Liver (tissue), 8 donors: ENCODE measurements at regions not wholly inside any gene's neighbourhood (a gene's known extent, or its start where the extent isn't known, plus 50 kb on each side); places are given as distances from the start of the nearest gene placed in this dataset.

ENCODE experiments used
- DNase-seq: peaks from one replicate; pipeline ENCODE4 v3.0.0-alpha.2; 2017; ENCODE audit warnings: low spot score
- H3K27ac ChIP-seq, 2 donors: one replicate each; pipeline ENCODE4 v1.7.0; 2013; ENCODE audit warnings: inconsistent platforms in 2 of 2, low read length in 2 of 2, control low read depth in 1 of 2, low read depth in 1 of 2, mild to moderate bottlenecking in 1 of 2
- H3K27me3 ChIP-seq, 4 donors: one replicate each; pipeline versions ENCODE4 v1.6.1 to v1.7.0; 2013; ENCODE audit warnings: low read length in 3 of 4, inconsistent platforms in 1 of 4, mild to moderate bottlenecking in 1 of 4, moderate library complexity in 1 of 4; ENCODE audit not compliant: control insufficient read depth in 4 of 4, insufficient read depth in 4 of 4
- H3K36me3 ChIP-seq, 4 donors: one replicate each; pipeline versions ENCODE4 v1.6.1 to v1.7.0; 2013; ENCODE audit warnings: low read length in 3 of 4, mild to moderate bottlenecking in 3 of 4, low read depth in 1 of 4, moderate library complexity in 1 of 4; ENCODE audit not compliant: control insufficient read depth in 4 of 4, insufficient read depth in 3 of 4
- H3K4me1 ChIP-seq, 4 donors: one replicate each; pipeline versions ENCODE4 v1.6.1 to v1.7.0; 2013; ENCODE audit warnings: low read length in 3 of 4, mild to moderate bottlenecking in 3 of 4, moderate library complexity in 1 of 4; ENCODE audit not compliant: control insufficient read depth in 4 of 4, insufficient read depth in 4 of 4
- H3K4me3 ChIP-seq, 3 donors: one replicate each; pipeline versions ENCODE4 v1.6.1 to v1.7.0; 2013; ENCODE audit warnings: low read length in 3 of 3, control low read depth in 1 of 3, low read depth in 1 of 3, mild to moderate bottlenecking in 1 of 3
- H3K9ac ChIP-seq, 2 donors: one replicate each; pipeline ENCODE4 v1.7.0; 2013; ENCODE audit warnings: low read length in 2 of 2, mild to moderate bottlenecking in 2 of 2, moderate library complexity in 2 of 2, control low read depth in 1 of 2, low read depth in 1 of 2
- H3K9me3 ChIP-seq, 4 donors: one replicate each; pipeline versions ENCODE4 v1.6.1 to v1.7.0; 2013; ENCODE audit warnings: low read length in 3 of 4; ENCODE audit not compliant: control insufficient read depth in 4 of 4
- ATF3 ChIP-seq: IDR thresholded peaks from 2 replicates; pipeline ENCODE4 v1.6.1; 2016; ENCODE audit warnings: antibody characterized with exemption
- CTCF ChIP-seq: fragments of 150-350 bp; IDR thresholded peaks from 2 replicates; pipeline ENCODE4 v1.5.1; 2017; ENCODE audit warnings: improper control_type of control experiment, low read depth, low read length; ENCODE audit not compliant: missing input control
- FOXA2 ChIP-seq: IDR thresholded peaks from 2 replicates; pipeline ENCODE4 v1.6.1; 2016; ENCODE audit warnings: antibody characterized with exemption
- GABPA ChIP-seq, 2 donors: IDR thresholded peaks in 1 of 2; conservative IDR thresholded peaks in 1 of 2; 2 replicates each; pipeline ENCODE4 v1.6.1; 2016; ENCODE audit warnings: antibody characterized with exemption in 2 of 2, mild to moderate bottlenecking in 1 of 2, moderate library complexity in 1 of 2
- MAX ChIP-seq: IDR thresholded peaks from 2 replicates; pipeline ENCODE4 v1.6.1; 2016; ENCODE audit warnings: antibody characterized with exemption
- NR2F2 ChIP-seq: IDR thresholded peaks from 2 replicates; pipeline ENCODE4 v1.6.1; 2016; ENCODE audit warnings: antibody characterized with exemption
- REST ChIP-seq: IDR thresholded peaks from 2 replicates; pipeline ENCODE4 v1.6.1; 2016; ENCODE audit warnings: antibody characterized with exemption, mild to moderate bottlenecking
- RXRA ChIP-seq, 2 donors: IDR thresholded peaks; 2 replicates each; pipeline ENCODE4 v1.6.1; 2017 to 2018; ENCODE audit warnings: antibody characterized with exemption in 2 of 2, mild to moderate bottlenecking in 1 of 2
- SP1 ChIP-seq: IDR thresholded peaks from 2 replicates; pipeline ENCODE4 v1.6.1; 2018; ENCODE audit warnings: antibody characterized with exemption, mild to moderate bottlenecking
- TAF1 ChIP-seq: conservative IDR thresholded peaks from 2 replicates; pipeline ENCODE4 v1.6.1; 2016; ENCODE audit warnings: antibody characterized with exemption, mild to moderate bottlenecking
- ZBTB33 ChIP-seq: IDR thresholded peaks from 2 replicates; pipeline ENCODE4 v1.6.1; 2016; ENCODE audit warnings: antibody characterized with exemption
- WGBS: extraction: QIAGEN DNeasy Blood & Tissue Kit; methylation state at CpG from one replicate; pipeline ENCODE4 v1.1.7; 2013; 5-methylcytosine and 5-hydroxymethylcytosine counted together
- donor health status: healthy.
- donor health status: healthy.
- donor health status: healthy.
- donor health status: healthy.
- donor health status: healthy.

GRCh38 chr3:22378869-22379268 is 627.9 kb upstream of the ZNF385D start (continued):
- TF ChIP-seq REST, result no peak

- 63% methylated on average over 4 of the region's 4 CpGs for WGBS
These were observed 629.2 kb upstream of the ZNF385D start for GRCh38 chr3:22380253-22380652.

More at GRCh38 chr3:22380253-22380652, 629.2 kb upstream of the ZNF385D start:
- H3K27ac ChIP-seq, result no peak overlapping the region
- no peaks in the 10 kb centered on the region for H3K4me1 ChIP-seq
- TF ChIP-seq NR2F2, result no peak
- no peak for TF ChIP-seq GABPA (IDR thresholded peaks at IDR 0.05 in 1 of 2, conservative IDR thresholded peaks at IDR 0.05 in 1 of 2)
- TF ChIP-seq RXRA (IDR thresholded peaks at IDR 0.05), result no peak
- no peak for TF ChIP-seq REST
- no peak for TF ChIP-seq MAX
- no peak for TF ChIP-seq CTCF
- TF ChIP-seq TAF1, result no peak
- no peak for TF ChIP-seq SP1
- TF ChIP-seq ZBTB33, result no peak
- no peak for TF ChIP-seq ATF3
- no peak for TF ChIP-seq FOXA2
- H3K9me3 ChIP-seq, result no peaks in the 10 kb centered on the region
- no peak overlapping the region for H3K4me3 ChIP-seq
- no peaks in the 10 kb centered on the region for H3K36me3 ChIP-seq
- no peak for DNase-seq
- H3K27me3 ChIP-seq, result no peaks in the 10 kb centered on the region
- H3K9ac ChIP-seq, result no peak overlapping the region
